Prostate gland (tissue), 2 donors: ENCODE measurements at regions not wholly inside any gene's neighbourhood (a gene's known extent, or its start where the extent isn't known, plus 50 kb on each side); places are given as distances from the start of the nearest gene placed in this dataset.

Experiments
- DNase-seq: peaks from one replicate; pipeline ENCODE4 v3.0.0-alpha.2; 2019; ENCODE audit warnings: low spot score
- H3K27ac ChIP-seq, 2 donors: fragments of 200-600 bp; sonication (generic); 2 replicates each; pipeline ENCODE4 v1.5.1; 2017 to 2019
- H3K27me3 ChIP-seq: fragments of 200-600 bp; sonication (generic); replicated peaks from 2 replicates; pipeline ENCODE4 v1.5.1; 2019; ENCODE audit not compliant: insufficient read depth
- H3K36me3 ChIP-seq, 2 donors: fragments of 200-600 bp; sonication (generic); 1 replicate in 1 of 2; 2 replicates in 1 of 2; pipeline versions ENCODE4 v1.5.1 to v1.8.1; 2017 to 2019
- H3K4me1 ChIP-seq: fragments of 200-600 bp; sonication (generic); replicated peaks from 2 replicates; pipeline ENCODE4 v1.5.1; 2019
- H3K4me3 ChIP-seq, 2 donors: fragments of 200-600 bp; sonication (generic); 2 replicates each; pipeline ENCODE4 v1.5.1; 2017 to 2019
- H3K9me3 ChIP-seq: fragments of 200-600 bp; sonication (generic); 2 replicates; pipeline ENCODE4 v1.5.1; 2017
- CTCF ChIP-seq, 4 experiments: fragments of 200-600 bp in 2 of 4; fragments of 450-650 bp in 2 of 4; sonication (generic) in 2 of 4; IDR thresholded peaks; 1 replicate in 3 of 4; 2 replicates in 1 of 4; pipeline ENCODE4 v1.5.1; 2016 to 2019; ENCODE audit warnings: antibody characterized with exemption in 4 of 4, mild to moderate bottlenecking in 2 of 4, moderate library complexity in 2 of 4
- POLR2A ChIP-seq: fragments of 450-650 bp; IDR thresholded peaks from one replicate; pipeline ENCODE4 v1.6.1; 2016; ENCODE audit warnings: antibody characterized with exemption, mild to moderate bottlenecking
- POLR2AphosphoS5 ChIP-seq: sonication (generic); formaldehyde crosslinking; IDR thresholded peaks from one replicate; pipeline ENCODE4 v1.6.1; 2017; ENCODE audit warnings: antibody characterized with exemption
- WGBS: methylation state at CpG from one replicate; pipeline ENCODE4 v1.1.5; 2018; 5-methylcytosine and 5-hydroxymethylcytosine counted together
- intact Hi-C: fragments of 100-400 bp; cut with DNase I; formaldehyde crosslinking; loops from one replicate; pipeline ENCODE4 v1.14.2; 2022

GRCh38 chr5:165134155-165134554, 1628.7 kb downstream of the MAT2B start:
- 80% methylated on average over 6 of the region's 6 CpGs for WGBS
- no peak for TF ChIP-seq POLR2AphosphoS5
- no peak for TF ChIP-seq CTCF (IDR thresholded peaks at IDR 0.05)
- no peak for TF ChIP-seq POLR2A
- intact Hi-C loops: no loop called here
- Histone ChIP-seq H3K27me3 (no peaks in the 10 kb centered on the region), H3K9me3 (no peaks in the 10 kb centered on the region), H3K27ac (no peak overlapping the region), H3K4me3 (no peak overlapping the region), H3K36me3 (no peaks in the 10 kb centered on the region), H3K4me1 (no peaks in the 10 kb centered on the region)
- no peak for DNase-seq

GRCh38 chr5:165135565-165135964, 1630.1 kb downstream of the MAT2B start:
- no peak overlapping the region for H3K4me3 ChIP-seq
- 45% methylated on average over 1 of the region's 1 CpG for WGBS
- H3K27me3 ChIP-seq: no peaks in the 10 kb centered on the region
- no peaks in the 10 kb centered on the region for H3K4me1 ChIP-seq
- no peaks in the 10 kb centered on the region for H3K9me3 ChIP-seq
- TF ChIP-seq POLR2AphosphoS5: no peak
- no peak for TF ChIP-seq POLR2A
- TF ChIP-seq CTCF (IDR thresholded peaks at IDR 0.05): no peak
- H3K27ac ChIP-seq: no peak overlapping the region
- intact Hi-C loops: no loop called here
- H3K36me3 ChIP-seq: no peaks in the 10 kb centered on the region
- no peak for DNase-seq

GRCh38 chr5:165137701-165138100, 1632.3 kb downstream of the MAT2B start:
- no peaks in the 10 kb centered on the region for H3K36me3 ChIP-seq
- intact Hi-C loops: no loop called here
- no peaks in the 10 kb centered on the region for H3K27me3 ChIP-seq
- no peak for TF ChIP-seq POLR2A
- no peaks in the 10 kb centered on the region for H3K4me1 ChIP-seq
- no peaks in the 10 kb centered on the region for H3K9me3 ChIP-seq
- no peak overlapping the region for H3K27ac ChIP-seq
- DNase-seq: no peak
- H3K4me3 ChIP-seq: no peak overlapping the region
- 44% methylated on average over 2 of the region's 2 CpGs for whole genome bisulfite sequencing

GRCh38 chr5:165138236-165138635, 1632.8 kb downstream of the MAT2B start:
- no peaks in the 10 kb centered on the region for H3K4me1 ChIP-seq
- intact Hi-C loops: no loop called here
- H3K9me3 ChIP-seq: no peaks in the 10 kb centered on the region
- no peak overlapping the region for H3K4me3 ChIP-seq
- TF ChIP-seq CTCF (IDR thresholded peaks at IDR 0.05): no peak
- no peak for TF ChIP-seq POLR2A
- TF ChIP-seq POLR2AphosphoS5: no peak
- no peaks in the 10 kb centered on the region for H3K27me3 ChIP-seq
- no peak overlapping the region for H3K27ac ChIP-seq
- 53% methylated on average over 7 of the region's 7 CpGs for WGBS
- H3K36me3 ChIP-seq: no peaks in the 10 kb centered on the region
- DNase-seq: no peak

GRCh38 chr5:165139262-165139661, 1633.8 kb downstream of the MAT2B start:
- DNase-seq: no peak
- Histone ChIP-seq H3K9me3 (no peaks in the 10 kb centered on the region), H3K4me3 (no peak overlapping the region), H3K36me3 (no peaks in the 10 kb centered on the region), H3K27ac (no peak overlapping the region), H3K27me3 (no peaks in the 10 kb centered on the region), H3K4me1 (no peaks in the 10 kb centered on the region)
- TF ChIP-seq POLR2A (no peak), POLR2AphosphoS5 (no peak), CTCF (IDR thresholded peaks at IDR 0.05) (no peak)
- WGBS: 81% methylated on average over 3 of the region's 3 CpGs
- intact Hi-C loops: no loop called here
